ENCODE measurements at regions not wholly inside any gene's neighbourhood (a gene's known extent, or its start where the extent isn't known, plus 50 kb on each side); places are given as distances from the start of the nearest gene placed in this dataset.

GRCh38 chr18:10121786-10122515, 208.1 kb downstream of the VAPA start (continued):
- TF ChIP-seq ZNF175 (tag by site-specific recombination; IDR thresholded peaks at IDR 0.05) (no peak), ZBTB26 (tag by site-specific recombination; optimal IDR thresholded peaks at IDR 0.05) (no peak), TSHZ1 (tag by site-specific recombination; IDR thresholded peaks at IDR 0.05; ENCODE audit: borderline replicate concordance) (peak; percentile 89), KLF1 (tag by site-specific recombination; IDR thresholded peaks at IDR 0.05) (peak; percentile 99), ZNF639 (tag by site-specific recombination; IDR thresholded peaks at IDR 0.05) (no peak; the same call in 1 of the 2 replicates), KLF10 (tag by site-specific recombination; IDR thresholded peaks at IDR 0.05) (0 out of 2 replicates have a peak, but pooled peaks have one; percentile 54), PATZ1 (tag by site-specific recombination; IDR thresholded peaks at IDR 0.05) (peak; percentile 50; the same call in 1 of the 2 replicates), PRDM6 (tag by site-specific recombination; IDR thresholded peaks at IDR 0.05) (peak; percentile 74), ZNF350 (tag by site-specific recombination; IDR thresholded peaks at IDR 0.05) (no peak), ZNF600 (tag by site-specific recombination; IDR thresholded peaks at IDR 0.05) (peak; percentile 68; the same call in 1 of the 2 replicates), PRDM10 (tag by site-specific recombination; IDR thresholded peaks at IDR 0.05) (peak; percentile 74), ZNF843 (tag by site-specific recombination; IDR thresholded peaks at IDR 0.05) (peak; percentile 93), OVOL3 (tag by site-specific recombination; IDR thresholded peaks at IDR 0.05) (peak; percentile 98), ZNF248 (tag by site-specific recombination; IDR thresholded peaks at IDR 0.05) (no peak), ZNF837 (tag by site-specific recombination; IDR thresholded peaks at IDR 0.05) (no peak), ZNF18 (tag by site-specific recombination; IDR thresholded peaks at IDR 0.05) (no peak), ZBTB6 (tag by site-specific recombination; IDR thresholded peaks at IDR 0.05) (no peak), ZNF621 (tag by site-specific recombination; IDR thresholded peaks at IDR 0.05) (no peak)
